NCI-H524 treated with DMSO at 0.1 percent for 48 hours (cell line): ENCODE measurements at regions not wholly inside any gene's neighbourhood (a gene's known extent, or its start where the extent isn't known, plus 50 kb on each side); places are given as distances from the start of the nearest gene placed in this dataset.
A peak's percentile ranks its signal among the peaks of the same experiment; 100 is the strongest.
"Not testable (repeated sequence)": the region's sequence is repeated elsewhere in the genome, so short reads cannot be mapped to it uniquely, and the experiment has no call there.

Experiments
- DNase-seq: peaks from one replicate; lab custom pipeline; 2025; lab: John Stamatoyannopoulos, UW

- DNase-seq: no peak
Measured at GRCh38 chr5:143533978-143534760, 130.7 kb upstream of the NR3C1 start.

GRCh38 chr5:143533475-143533874, 130.0 kb upstream of the NR3C1 start:
- no peak for DNase-seq

- no peak for DNase-seq
Measured at GRCh38 chr5:143527808-143528207, 124.3 kb upstream of the NR3C1 start.

GRCh38 chr5:143525176-143525575, 121.7 kb upstream of the NR3C1 start:
- DNase-seq: no peak

GRCh38 chr5:143524338-143524945, 121.0 kb upstream of the NR3C1 start:
- no peak for DNase-seq

GRCh38 chr5:143521846-143522400, 118.4 kb upstream of the NR3C1 start:
- peak; percentile 51 for DNase-seq

GRCh38 chr5:143521141-143521540, 117.7 kb upstream of the NR3C1 start:
- no peak for DNase-seq

GRCh38 chr5:143519215-143519614, 115.7 kb upstream of the NR3C1 start:
- DNase-seq: not testable (repeated sequence)

GRCh38 chr5:143517824-143518223, 114.3 kb upstream of the NR3C1 start:
- not testable (repeated sequence) for DNase-seq

GRCh38 chr5:143516249-143516648, 112.8 kb upstream of the NR3C1 start:
- no peak for DNase-seq

GRCh38 chr5:143515829-143516228, 112.3 kb upstream of the NR3C1 start:
- no peak for DNase-seq

- no peak for DNase-seq
Measured at GRCh38 chr5:143514616-143515335, 111.3 kb upstream of the NR3C1 start.

- no peak for DNase-seq
Measured at GRCh38 chr5:143513720-143514119, 110.2 kb upstream of the NR3C1 start.

GRCh38 chr5:143511736-143512135, 108.2 kb upstream of the NR3C1 start:
- DNase-seq: no peak

GRCh38 chr5:143509758-143510221, 106.3 kb upstream of the NR3C1 start:
- no peak for DNase-seq

- no peak for DNase-seq
Measured at GRCh38 chr5:143506836-143507552, 103.5 kb upstream of the NR3C1 start.

GRCh38 chr5:143505934-143506333, 102.4 kb upstream of the NR3C1 start:
- DNase-seq: no peak

GRCh38 chr5:143505354-143505753, 101.9 kb upstream of the NR3C1 start:
- no peak for DNase-seq

GRCh38 chr5:143501310-143502044, 98.0 kb upstream of the NR3C1 start:
- no peak for DNase-seq

GRCh38 chr5:143499480-143500114, 96.1 kb upstream of the NR3C1 start:
- DNase-seq: no peak

GRCh38 chr5:143498821-143499220, 95.3 kb upstream of the NR3C1 start:
- no peak for DNase-seq
